Keratinocyte (primary cell): ENCODE measurements at regions not wholly inside any gene's neighbourhood (a gene's known extent, or its start where the extent isn't known, plus 50 kb on each side); places are given as distances from the start of the nearest gene placed in this dataset.

ENCODE experiments used
- DNase-seq: peaks from one replicate; pipeline ENCODE4 v3.0.0-alpha.2; 2011; ENCODE audit warnings: low read depth, missing footprints, low spot score
- FAIRE-seq: peaks from 2 replicates; lab custom pipeline; 2011; peaks lifted over from hg19 to GRCh38; lab: Jason Lieb, UNC
- H2AFZ ChIP-seq: 2 replicates; pipeline ENCODE4 v1.6.0; 2012; ENCODE audit warnings: low read length, control low read depth, inconsistent platforms; ENCODE audit not compliant: control insufficient read depth
- H3K27ac ChIP-seq: 2 replicates; pipeline ENCODE4 v1.5.1; 2011; ENCODE audit warnings: low read length; ENCODE audit not compliant: control insufficient read depth, insufficient read depth
- H3K27me3 ChIP-seq: 3 replicates; pipeline ENCODE4 v1.6.0; 2011; ENCODE audit warnings: low read length; ENCODE audit not compliant: control insufficient read depth, insufficient read depth; ENCODE audit errors: extremely low read depth
- H3K36me3 ChIP-seq, 2 experiments: 2 replicates in 1 of 2; 3 replicates in 1 of 2; pipeline ENCODE4 v1.5.1; 2011; ENCODE audit warnings: low read length in 2 of 2, mild to moderate bottlenecking in 1 of 2; ENCODE audit not compliant: control insufficient read depth in 2 of 2, insufficient read depth in 2 of 2; ENCODE audit errors: extremely low read depth in 1 of 2
- H3K4me1 ChIP-seq: 3 replicates; pipeline ENCODE4 v1.5.1; 2011; ENCODE audit warnings: low read length; ENCODE audit not compliant: control insufficient read depth, insufficient read depth; ENCODE audit errors: extremely low read depth
- H3K4me2 ChIP-seq: 3 replicates; pipeline ENCODE4 v1.6.0; 2011; ENCODE audit warnings: low read depth, low read length; ENCODE audit not compliant: control insufficient read depth, insufficient read depth; ENCODE audit errors: extremely low read depth
- H3K4me3 ChIP-seq, 3 experiments: fragments of 200-600 bp in 1 of 3; sonication (generic) in 1 of 3; 2 replicates in 2 of 3; 3 replicates in 1 of 3; pipeline ENCODE4 v1.5.1; 2011 to 2016; ENCODE audit warnings: low read length in 3 of 3, mild to moderate bottlenecking in 3 of 3, control low read depth in 2 of 3, inconsistent platforms in 1 of 3, low read depth in 1 of 3, mixed read lengths in 1 of 3, mixed run types in 1 of 3, moderate library complexity in 1 of 3; ENCODE audit not compliant: control insufficient read depth in 2 of 3, insufficient read depth in 2 of 3; ENCODE audit errors: extremely low read depth in 1 of 3
- H3K79me2 ChIP-seq: 2 replicates; pipeline ENCODE4 v1.6.0; 2012; ENCODE audit warnings: low read length; ENCODE audit not compliant: control insufficient read depth, insufficient read depth
- H3K9ac ChIP-seq: 3 replicates; pipeline ENCODE4 v1.6.0; 2011; ENCODE audit warnings: low read length; ENCODE audit not compliant: control insufficient read depth, insufficient read depth; ENCODE audit errors: extremely low read depth
- H3K9me1 ChIP-seq: 3 replicates; pipeline ENCODE4 v1.6.0; 2011; ENCODE audit warnings: low read length; ENCODE audit not compliant: control insufficient read depth, insufficient read depth; ENCODE audit errors: extremely low read depth
- H3K9me3 ChIP-seq: 2 replicates; pipeline ENCODE4 v1.5.1; 2012; ENCODE audit warnings: low read depth, low read length; ENCODE audit not compliant: control insufficient read depth
- H4K20me1 ChIP-seq: 3 replicates; pipeline ENCODE4 v1.6.0; 2011; ENCODE audit warnings: low read length; ENCODE audit not compliant: control insufficient read depth, insufficient read depth; ENCODE audit errors: extremely low read depth
- CTCF ChIP-seq, 3 experiments: IDR thresholded peaks in 1 of 3; conservative IDR thresholded peaks in 1 of 3; optimal IDR thresholded peaks in 1 of 3; 2 replicates in 2 of 3; 3 replicates in 1 of 3; pipeline versions ENCODE3 to v1.5.1; 2011; ENCODE audit warnings: low read length in 3 of 3, mild to moderate bottlenecking in 3 of 3, moderate library complexity in 2 of 3, control low read depth in 1 of 3, inconsistent platforms in 1 of 3; ENCODE audit not compliant: insufficient read depth in 2 of 3; ENCODE audit errors: extremely low read depth in 1 of 3
- EZH2 ChIP-seq: IDR thresholded peaks from one replicate; pipeline ENCODE4 v1.6.1; 2012; ENCODE audit warnings: inconsistent platforms, mild to moderate bottlenecking, low read length, moderate library complexity
- dilution Hi-C: fragments of 300-500 bp; cut with MboI; formaldehyde crosslinking; loops from one replicate; pipeline ENCODE4 v1.7.0; 2020; ENCODE audit warnings: low sequenced_read_pairs; ENCODE audit not compliant: extremely low pct_ligation_motif_present

- dilution Hi-C loops: no loop called here
- H4K20me1 ChIP-seq: no peaks in the 10 kb centered on the region
- H3K4me1 ChIP-seq: no peaks in the 10 kb centered on the region
- no peaks in the 10 kb centered on the region for H3K9me1 ChIP-seq
- TF ChIP-seq CTCF (optimal IDR thresholded peaks at IDR 0.05 in 1 of 3, IDR thresholded peaks at IDR 0.05 in 1 of 3, conservative IDR thresholded peaks at IDR 0.05 in 1 of 3; ENCODE audit: extremely low read depth in 1 of 3, insufficient read depth in 2 of 3, low read length in 3 of 3) (no peak), EZH2 (no peak)
- H3K27ac ChIP-seq: no peak overlapping the region
- H3K4me2 ChIP-seq: no peak overlapping the region
- H3K27me3 ChIP-seq: no peaks in the 10 kb centered on the region
- no peak overlapping the region for H2AFZ ChIP-seq
- H3K9me3 ChIP-seq: no peaks in the 10 kb centered on the region
- H3K79me2 ChIP-seq: no peaks in the 10 kb centered on the region
- H3K9ac ChIP-seq: no peak overlapping the region
- DNase-seq (no peak), FAIRE-seq (no peak)
- H3K36me3 ChIP-seq: no peaks in the 10 kb centered on the region
- H3K4me3 ChIP-seq: no peak overlapping the region
Measured at GRCh38 chr4:20086799-20087521, 164.7 kb upstream of the SLIT2 start.

GRCh38 chr4:20086067-20086798 is 165.5 kb upstream of the SLIT2 start:
- Histone ChIP-seq H3K79me2 (no peaks in the 10 kb centered on the region), H4K20me1 (no peaks in the 10 kb centered on the region), H3K4me1 (no peaks in the 10 kb centered on the region), H3K4me2 (no peak overlapping the region), H3K27me3 (no peaks in the 10 kb centered on the region), H3K9me3 (no peaks in the 10 kb centered on the region), H3K36me3 (no peaks in the 10 kb centered on the region), H3K9ac (no peak overlapping the region), H2AFZ (no peak overlapping the region), H3K4me3 (no peak overlapping the region), H3K27ac (no peak overlapping the region), H3K9me1 (no peaks in the 10 kb centered on the region)
- DNase-seq: no peak
- no peak for FAIRE-seq
- TF ChIP-seq EZH2: no peak
- TF ChIP-seq CTCF (optimal IDR thresholded peaks at IDR 0.05 in 1 of 3, IDR thresholded peaks at IDR 0.05 in 1 of 3, conservative IDR thresholded peaks at IDR 0.05 in 1 of 3; ENCODE audit: extremely low read depth in 1 of 3, insufficient read depth in 2 of 3, low read length in 3 of 3): no peak
- dilution Hi-C loops: no loop called here
